ENCODE measurements at regions not wholly inside any gene's neighbourhood (a gene's known extent, or its start where the extent isn't known, plus 50 kb on each side); places are given as distances from the start of the nearest gene placed in this dataset.
A peak's percentile ranks its signal among the peaks of the same experiment; 100 is the strongest.

- Histone ChIP-seq H3K27me3 (ENCODE audit: control insufficient read depth in 4 of 4, insufficient read depth in 4 of 4, low read length in 3 of 4) (no peaks in the 10 kb centered on the region), H3K9ac (ENCODE audit: low read depth in 1 of 2, low read length in 2 of 2) (no peak overlapping the region), H3K9me3 (ENCODE audit: control insufficient read depth in 4 of 4, low read length in 3 of 4) (no peaks in the 10 kb centered on the region), H3K27ac (ENCODE audit: low read depth in 1 of 2, low read length in 2 of 2) (no peak overlapping the region), H3K4me3 (ENCODE audit: low read depth in 1 of 3, low read length in 3 of 3) (no peak overlapping the region), H3K36me3 (ENCODE audit: control insufficient read depth in 4 of 4, insufficient read depth in 3 of 4, low read depth in 1 of 4, low read length in 3 of 4) (no peaks in the 10 kb centered on the region), H3K4me1 (ENCODE audit: control insufficient read depth in 4 of 4, insufficient read depth in 4 of 4, low read length in 3 of 4) (peaks cover 0 to 2% (median 0%) of the 10 kb centered on the region in 4 donors)
- TF ChIP-seq EGR1 (IDR thresholded peaks at IDR 0.05; ENCODE audit: low read depth in 2 of 2): no peak
- no peak for TF ChIP-seq CTCF (IDR thresholded peaks at IDR 0.05; ENCODE audit: low read depth, low read length, missing input control)
- no peak for TF ChIP-seq FOXA1 (IDR thresholded peaks at IDR 0.05)
- no peak for TF ChIP-seq REST (IDR thresholded peaks at IDR 0.05)
- no peak for TF ChIP-seq ATF3 (IDR thresholded peaks at IDR 0.05)
- no peak for TF ChIP-seq SP1 (IDR thresholded peaks at IDR 0.05)
- no peak for TF ChIP-seq HNF4G (IDR thresholded peaks at IDR 0.05)
- TF ChIP-seq RXRA (IDR thresholded peaks at IDR 0.05): no peak
- no peak for TF ChIP-seq ZBTB33 (IDR thresholded peaks at IDR 0.05)
- no peak for TF ChIP-seq HNF4A (conservative IDR thresholded peaks at IDR 0.05)
- no peak for TF ChIP-seq TAF1 (conservative IDR thresholded peaks at IDR 0.05)
- no peak for TF ChIP-seq JUND (IDR thresholded peaks at IDR 0.05)
- TF ChIP-seq MAX (IDR thresholded peaks at IDR 0.05): no peak
- TF ChIP-seq NR2F2 (IDR thresholded peaks at IDR 0.05): no peak
- TF ChIP-seq RAD21 (IDR thresholded peaks at IDR 0.05): no peak
- DNase-seq (ENCODE audit: low spot score): no peak
- WGBS: 85% methylated on average over 2 of the region's 2 CpGs
Observed at GRCh38 chr12:89965993-89966392, 257.4 kb upstream of the ATP2B1 start.

GRCh38 chr12:89962648-89963047 lies 254.0 kb upstream of the ATP2B1 start:
- Histone ChIP-seq H3K4me1 (ENCODE audit: control insufficient read depth in 4 of 4, insufficient read depth in 4 of 4, low read length in 3 of 4) (no peaks in the 10 kb centered on the region), H3K27me3 (ENCODE audit: control insufficient read depth in 4 of 4, insufficient read depth in 4 of 4, low read length in 3 of 4) (no peaks in the 10 kb centered on the region), H3K36me3 (ENCODE audit: control insufficient read depth in 4 of 4, insufficient read depth in 3 of 4, low read depth in 1 of 4, low read length in 3 of 4) (no peaks in the 10 kb centered on the region), H3K9ac (ENCODE audit: low read depth in 1 of 2, low read length in 2 of 2) (no peak overlapping the region), H3K4me3 (ENCODE audit: low read depth in 1 of 3, low read length in 3 of 3) (no peak overlapping the region), H3K27ac (ENCODE audit: low read depth in 1 of 2, low read length in 2 of 2) (no peak overlapping the region), H3K9me3 (ENCODE audit: control insufficient read depth in 4 of 4, low read length in 3 of 4) (no peaks in the 10 kb centered on the region)
- TF ChIP-seq RAD21 (IDR thresholded peaks at IDR 0.05) (peak in 1 of 2 donors; percentile 15), TAF1 (conservative IDR thresholded peaks at IDR 0.05) (no peak)
- 77% methylated on average over 4 of the region's 4 CpGs for WGBS
- no peak for DNase-seq (ENCODE audit: low spot score)
